ENCODE measurements at regions not wholly inside any gene's neighbourhood (a gene's known extent, or its start where the extent isn't known, plus 50 kb on each side); places are given as distances from the start of the nearest gene placed in this dataset.

- TF ChIP-seq CTCF (IDR thresholded peaks at IDR 0.05) = no peak
- no peak for TF ChIP-seq POLR2A (IDR thresholded peaks at IDR 0.05)
Measured at GRCh38 chr1:222357252-222357651, 190.7 kb downstream of the HHIPL2 start.
